IPS-20b (cell line): ENCODE measurements at regions not wholly inside any gene's neighbourhood (a gene's known extent, or its start where the extent isn't known, plus 50 kb on each side); places are given as distances from the start of the nearest gene placed in this dataset.

ENCODE experiments used
- H3K27ac ChIP-seq: one replicate; pipeline ENCODE4 v1.5.1; 2013; ENCODE audit warnings: low read length
- H3K27me3 ChIP-seq: 2 replicates; pipeline ENCODE4 v1.6.1; 2013; ENCODE audit warnings: mild to moderate bottlenecking, low read length, inconsistent platforms; ENCODE audit not compliant: insufficient read depth
- H3K36me3 ChIP-seq: 2 replicates; pipeline ENCODE4 v1.6.1; 2013; ENCODE audit warnings: low read depth, mild to moderate bottlenecking, inconsistent platforms, low read length, moderate library complexity; ENCODE audit not compliant: insufficient read depth
- H3K4me1 ChIP-seq: 2 replicates; pipeline ENCODE4 v1.6.1; 2013; ENCODE audit warnings: mild to moderate bottlenecking, control low read depth, inconsistent platforms, low read length, moderate library complexity; ENCODE audit not compliant: insufficient read depth
- H3K4me3 ChIP-seq: 2 replicates; pipeline ENCODE4 v1.5.1; 2013; ENCODE audit warnings: mild to moderate bottlenecking, low read length, inconsistent platforms
- H3K9ac ChIP-seq: 2 replicates; pipeline ENCODE4 v1.6.1; 2013; ENCODE audit warnings: low read depth, mild to moderate bottlenecking, inconsistent platforms, low read length, moderate library complexity
- H3K9me3 ChIP-seq: 2 replicates; pipeline ENCODE4 v1.6.1; 2013; ENCODE audit warnings: mild to moderate bottlenecking, low read depth, low read length, inconsistent platforms; ENCODE audit not compliant: insufficient read depth

- Histone ChIP-seq H3K4me3 (no peak overlapping the region), H3K9ac (no peak overlapping the region), H3K36me3 (no peaks in the 10 kb centered on the region), H3K27me3 (no peaks in the 10 kb centered on the region), H3K4me1 (no peaks in the 10 kb centered on the region; the same call in 1 of the 2 replicates), H3K9me3 (no peaks in the 10 kb centered on the region), H3K27ac (no peak overlapping the region)
These were observed 443.0 kb upstream of the MMADHC start for GRCh38 chr2:150030436-150031190.

GRCh38 chr2:150028322-150028721, 440.7 kb upstream of the MMADHC start:
- Histone ChIP-seq H3K9me3 (no peaks in the 10 kb centered on the region), H3K4me3 (no peak overlapping the region), H3K36me3 (no peaks in the 10 kb centered on the region), H3K27ac (no peak overlapping the region), H3K27me3 (no peaks in the 10 kb centered on the region), H3K9ac (no peak overlapping the region), H3K4me1 (no peaks in the 10 kb centered on the region; the same call in 1 of the 2 replicates)

GRCh38 chr2:150027164-150027563, 439.6 kb upstream of the MMADHC start:
- Histone ChIP-seq H3K4me1 (no peaks in the 10 kb centered on the region; the same call in 1 of the 2 replicates), H3K27ac (no peak overlapping the region), H3K4me3 (no peak overlapping the region), H3K27me3 (no peaks in the 10 kb centered on the region), H3K36me3 (no peaks in the 10 kb centered on the region), H3K9me3 (no peaks in the 10 kb centered on the region), H3K9ac (no peak overlapping the region)

- peaks cover 3% of the 10 kb centered on the region; the same call in 1 of the 2 replicates for H3K4me1 ChIP-seq
- no peaks in the 10 kb centered on the region for H3K27me3 ChIP-seq
- H3K4me3 ChIP-seq = no peak overlapping the region
- no peaks in the 10 kb centered on the region for H3K9me3 ChIP-seq
- no peaks in the 10 kb centered on the region for H3K36me3 ChIP-seq
- H3K27ac ChIP-seq = no peak overlapping the region
- no peak overlapping the region for H3K9ac ChIP-seq
These were observed 436.1 kb upstream of the MMADHC start for GRCh38 chr2:150023663-150024062.

- H3K4me1 ChIP-seq = peaks cover 7% of the 10 kb centered on the region; the same call in 1 of the 2 replicates
These were observed 435.5 kb upstream of the MMADHC start for GRCh38 chr2:150023044-150023443.

GRCh38 chr2:150020937-150021673, 433.5 kb upstream of the MMADHC start:
- Histone ChIP-seq H3K9me3 (no peaks in the 10 kb centered on the region), H3K27me3 (no peaks in the 10 kb centered on the region), H3K36me3 (no peaks in the 10 kb centered on the region), H3K4me3 (no peak overlapping the region), H3K4me1 (peaks cover 7% of the 10 kb centered on the region; the same call in 1 of the 2 replicates), H3K9ac (no peak overlapping the region), H3K27ac (no peak overlapping the region)

More at GRCh38 chr2:150023044-150023443, 435.5 kb upstream of the MMADHC start:
- no peaks in the 10 kb centered on the region for H3K27me3 ChIP-seq
- H3K9me3 ChIP-seq = no peaks in the 10 kb centered on the region
- H3K27ac ChIP-seq = no peak overlapping the region
- H3K9ac ChIP-seq = no peak overlapping the region
- H3K36me3 ChIP-seq = no peaks in the 10 kb centered on the region
- no peak overlapping the region for H3K4me3 ChIP-seq

- Histone ChIP-seq H3K27me3 (no peaks in the 10 kb centered on the region), H3K9me3 (no peaks in the 10 kb centered on the region), H3K9ac (no peak overlapping the region), H3K27ac (no peak overlapping the region), H3K4me1 (peaks cover 7% of the 10 kb centered on the region; the same call in 1 of the 2 replicates), H3K4me3 (no peak overlapping the region), H3K36me3 (no peaks in the 10 kb centered on the region)
These were observed 432.6 kb upstream of the MMADHC start for GRCh38 chr2:150020221-150020620.

GRCh38 chr2:150019063-150019462, 431.5 kb upstream of the MMADHC start:
- Histone ChIP-seq H3K36me3 (no peaks in the 10 kb centered on the region), H3K4me3 (no peak overlapping the region), H3K9me3 (no peaks in the 10 kb centered on the region), H3K27me3 (no peaks in the 10 kb centered on the region), H3K9ac (no peak overlapping the region), H3K27ac (no peak overlapping the region), H3K4me1 (peaks cover 7% of the 10 kb centered on the region; the same call in 1 of the 2 replicates)

GRCh38 chr2:150012986-150013385, 425.4 kb upstream of the MMADHC start:
- Histone ChIP-seq H3K9me3 (no peaks in the 10 kb centered on the region), H3K27ac (no peak overlapping the region), H3K36me3 (no peaks in the 10 kb centered on the region), H3K27me3 (no peaks in the 10 kb centered on the region), H3K4me1 (peaks cover under 1% of the 10 kb centered on the region; the same call in 1 of the 2 replicates), H3K4me3 (no peak overlapping the region), H3K9ac (no peak overlapping the region)

GRCh38 chr2:150011161-150011730, 423.7 kb upstream of the MMADHC start:
- Histone ChIP-seq H3K4me3 (no peak overlapping the region), H3K27ac (no peak overlapping the region), H3K9ac (no peak overlapping the region), H3K36me3 (no peaks in the 10 kb centered on the region), H3K27me3 (no peaks in the 10 kb centered on the region), H3K9me3 (no peaks in the 10 kb centered on the region), H3K4me1 (no peaks in the 10 kb centered on the region)

- H3K27me3 ChIP-seq = no peaks in the 10 kb centered on the region
- no peak overlapping the region for H3K4me3 ChIP-seq
- no peaks in the 10 kb centered on the region for H3K4me1 ChIP-seq
- H3K9ac ChIP-seq = no peak overlapping the region
- H3K36me3 ChIP-seq = no peaks in the 10 kb centered on the region
- no peak overlapping the region for H3K27ac ChIP-seq
- no peaks in the 10 kb centered on the region for H3K9me3 ChIP-seq
These were observed 421.3 kb upstream of the MMADHC start for GRCh38 chr2:150008901-150009300.
